Omental fat pad (tissue), 3 donors: ENCODE measurements at regions not wholly inside any gene's neighbourhood (a gene's known extent, or its start where the extent isn't known, plus 50 kb on each side); places are given as distances from the start of the nearest gene placed in this dataset.
"Not testable (repeated sequence)": the region's sequence is repeated elsewhere in the genome, so short reads cannot be mapped to it uniquely, and the experiment has no call there.

Experiments used
- ATAC-seq: fragments of 150-250 bp; one replicate; pipeline ENCODE4 v1.9.1; 2016; ENCODE audit warnings: mild to moderate bottlenecking, moderate library complexity; ENCODE audit not compliant: low FRiP score
- DNase-seq: peaks from one replicate; pipeline ENCODE4 v3.0.0-alpha.2; 2019; ENCODE audit warnings: low spot score
- CTCF ChIP-seq, 3 donors: fragments of 450-650 bp; IDR thresholded peaks; one replicate each; pipeline ENCODE4 v1.5.1; 2016 to 2017; ENCODE audit warnings: antibody characterized with exemption in 3 of 3, mild to moderate bottlenecking in 3 of 3, moderate library complexity in 2 of 3

GRCh38 chr1:221576268-221576667 lies 165.6 kb downstream of the DUSP10 start:
- no peak for DNase-seq
- no peak for ATAC-seq
- TF ChIP-seq CTCF (IDR thresholded peaks at IDR 0.05), result no peak

GRCh38 chr1:221583465-221583864 lies 158.4 kb downstream of the DUSP10 start:
- TF ChIP-seq CTCF (IDR thresholded peaks at IDR 0.05), result no peak
- no peak for DNase-seq
- ATAC-seq, result no peak

GRCh38 chr1:221587013-221587412 lies 154.9 kb downstream of the DUSP10 start:
- not testable (repeated sequence) for DNase-seq, ATAC-seq

GRCh38 chr1:221591250-221591649 lies 150.6 kb downstream of the DUSP10 start:
- DNase-seq, ATAC-seq: not testable (repeated sequence)

GRCh38 chr1:221594576-221594975 lies 147.3 kb downstream of the DUSP10 start:
- ATAC-seq, result no peak
- TF ChIP-seq CTCF (IDR thresholded peaks at IDR 0.05), result no peak
- no peak for DNase-seq

- no peak for ATAC-seq
- no peak for DNase-seq
- TF ChIP-seq CTCF (IDR thresholded peaks at IDR 0.05), result no peak
Observed at GRCh38 chr1:221598122-221598521, 143.8 kb downstream of the DUSP10 start.

- no peak for TF ChIP-seq CTCF (IDR thresholded peaks at IDR 0.05)
- ATAC-seq (no peak), DNase-seq (no peak)
Observed at GRCh38 chr1:221601166-221601565, 140.7 kb downstream of the DUSP10 start.

GRCh38 chr1:221602830-221603229 lies 139.1 kb downstream of the DUSP10 start:
- DNase-seq (no peak), ATAC-seq (no peak)
- TF ChIP-seq CTCF (IDR thresholded peaks at IDR 0.05), result no peak

- DNase-seq, ATAC-seq: not testable (repeated sequence)
Observed at GRCh38 chr1:221604390-221604789, 137.5 kb downstream of the DUSP10 start.
